Thyroid gland (tissue), 4 donors: ENCODE measurements at regions not wholly inside any gene's neighbourhood (a gene's known extent, or its start where the extent isn't known, plus 50 kb on each side); places are given as distances from the start of the nearest gene placed in this dataset.

Source experiments
- DNase-seq, 2 donors: peaks; one replicate each; pipeline ENCODE4 v3.0.0-alpha.2; 2019
- H3K27ac ChIP-seq, 3 donors: fragments of 200-600 bp; sonication (generic); 1 replicate in 2 of 3; 2 replicates in 1 of 3; pipeline ENCODE4 v1.5.1; 2016 to 2019; ENCODE audit warnings: mild to moderate bottlenecking in 1 of 3, moderate library complexity in 1 of 3
- H3K27me3 ChIP-seq: fragments of 200-600 bp; sonication (generic); one replicate; pipeline ENCODE4 v1.5.1; 2019
- H3K36me3 ChIP-seq, 2 donors: fragments of 200-600 bp; sonication (generic); one replicate each; pipeline ENCODE4 v1.5.1; 2016 to 2019
- H3K4me1 ChIP-seq, 2 donors: fragments of 200-600 bp; sonication (generic); one replicate each; pipeline ENCODE4 v1.5.1; 2017 to 2019
- H3K4me3 ChIP-seq, 3 donors: fragments of 200-600 bp; sonication (generic); replicated peaks in 1 of 3; 1 replicate in 2 of 3; 2 replicates in 1 of 3; pipeline ENCODE4 v1.5.1; 2016; ENCODE audit warnings: mild to moderate bottlenecking in 1 of 3
- H3K9me3 ChIP-seq: fragments of 200-600 bp; sonication (generic); one replicate; pipeline ENCODE4 v1.5.1; 2017
- POLR2A ChIP-seq, 2 donors: fragments of 450-650 bp; IDR thresholded peaks; one replicate each; pipeline ENCODE4 v1.6.1; 2017; ENCODE audit warnings: antibody characterized with exemption in 2 of 2, mild to moderate bottlenecking in 2 of 2, moderate library complexity in 1 of 2
- WGBS, 2 donors: methylation state at CpG; one replicate each; pipeline ENCODE4 v1.1.5; 2017; 5-methylcytosine and 5-hydroxymethylcytosine counted together
- intact Hi-C: fragments of 100-400 bp; cut with DNase I; formaldehyde crosslinking; loops from one replicate; pipeline ENCODE4 v1.15.1; 2023
- TF ChIP-seq, protein P1 (sequence below), 6 experiments: fragments of 200-600 bp in 3 of 6; fragments of 450-650 bp in 3 of 6; sonication (generic) in 3 of 6; IDR thresholded peaks; one replicate each; pipeline ENCODE4 v1.5.1; 2016 to 2019; ENCODE audit warnings: antibody characterized with exemption in 6 of 6, mild to moderate bottlenecking in 2 of 6, inconsistent platforms in 1 of 6, moderate library complexity in 1 of 6

DNA sequence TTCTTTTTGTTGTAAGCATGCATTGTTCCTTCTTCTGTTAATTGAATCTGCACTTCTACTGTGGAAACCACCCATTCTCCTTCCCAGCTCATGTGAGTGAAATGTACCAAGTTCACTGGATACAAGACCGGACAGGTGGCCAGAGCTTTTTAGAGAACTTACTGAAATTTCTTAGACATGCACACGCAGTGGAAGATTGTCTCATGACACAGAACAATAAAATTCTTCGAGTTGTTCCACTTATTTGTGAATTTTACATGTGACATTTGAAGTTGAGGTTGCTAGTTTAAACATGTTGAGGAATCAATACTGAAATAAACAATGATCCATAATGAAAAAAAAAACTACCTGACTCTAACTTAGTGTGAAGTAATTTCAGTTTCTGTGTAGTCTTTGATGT is 568.0 kb downstream of the TECRL start:
- H3K4me1 ChIP-seq: no peaks in the 10 kb centered on the region
- no peak overlapping the region for H3K4me3 ChIP-seq
- intact Hi-C loops: no loop called here
- no peak for DNase-seq
- no peak overlapping the region for H3K27ac ChIP-seq
- 85 to 86% methylated on average over 3 of the region's 3 CpGs for WGBS, 2 donors
- H3K9me3 ChIP-seq: no peaks in the 10 kb centered on the region
- no peaks in the 10 kb centered on the region for H3K27me3 ChIP-seq
- H3K36me3 ChIP-seq: no peaks in the 10 kb centered on the region
- no peak for TF ChIP-seq POLR2A (IDR thresholded peaks at IDR 0.05)
- TF ChIP-seq, protein P1, sequence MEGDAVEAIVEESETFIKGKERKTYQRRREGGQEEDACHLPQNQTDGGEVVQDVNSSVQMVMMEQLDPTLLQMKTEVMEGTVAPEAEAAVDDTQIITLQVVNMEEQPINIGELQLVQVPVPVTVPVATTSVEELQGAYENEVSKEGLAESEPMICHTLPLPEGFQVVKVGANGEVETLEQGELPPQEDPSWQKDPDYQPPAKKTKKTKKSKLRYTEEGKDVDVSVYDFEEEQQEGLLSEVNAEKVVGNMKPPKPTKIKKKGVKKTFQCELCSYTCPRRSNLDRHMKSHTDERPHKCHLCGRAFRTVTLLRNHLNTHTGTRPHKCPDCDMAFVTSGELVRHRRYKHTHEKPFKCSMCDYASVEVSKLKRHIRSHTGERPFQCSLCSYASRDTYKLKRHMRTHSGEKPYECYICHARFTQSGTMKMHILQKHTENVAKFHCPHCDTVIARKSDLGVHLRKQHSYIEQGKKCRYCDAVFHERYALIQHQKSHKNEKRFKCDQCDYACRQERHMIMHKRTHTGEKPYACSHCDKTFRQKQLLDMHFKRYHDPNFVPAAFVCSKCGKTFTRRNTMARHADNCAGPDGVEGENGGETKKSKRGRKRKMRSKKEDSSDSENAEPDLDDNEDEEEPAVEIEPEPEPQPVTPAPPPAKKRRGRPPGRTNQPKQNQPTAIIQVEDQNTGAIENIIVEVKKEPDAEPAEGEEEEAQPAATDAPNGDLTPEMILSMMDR (IDR thresholded peaks at IDR 0.05): no peak

DNA sequence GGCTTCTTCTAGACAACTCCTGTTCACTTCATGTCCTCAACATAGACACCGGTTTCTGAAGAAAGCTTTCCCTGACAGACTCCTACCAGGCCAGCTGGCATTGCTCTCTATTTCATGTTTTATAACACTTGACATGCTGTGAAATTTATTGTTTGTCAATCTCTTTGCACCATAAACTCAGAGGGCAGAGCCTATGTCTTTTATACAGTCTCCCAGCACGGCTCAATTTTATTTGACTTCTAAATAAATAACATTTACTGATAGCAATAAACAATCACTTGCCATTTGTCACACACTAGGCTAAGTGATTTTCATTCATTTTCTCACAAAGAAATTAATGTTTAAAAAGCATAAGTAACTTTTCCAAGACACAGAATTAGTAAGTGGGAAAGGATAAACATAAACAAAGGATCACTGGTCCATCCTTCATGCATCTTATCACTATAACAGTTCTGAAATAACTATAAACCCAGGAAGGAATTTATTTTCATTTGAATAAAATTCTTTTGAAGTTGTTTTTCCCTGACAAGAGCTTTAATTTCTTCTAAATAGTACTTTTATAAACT is 577.6 kb downstream of the TECRL start:
- Histone ChIP-seq H3K27me3 (no peaks in the 10 kb centered on the region), H3K9me3 (no peaks in the 10 kb centered on the region), H3K4me1 (no peaks in the 10 kb centered on the region), H3K27ac (no peak overlapping the region), H3K4me3 (no peak overlapping the region), H3K36me3 (no peaks in the 10 kb centered on the region)
- WGBS, 2 donors: 82 to 86% methylated on average over 2 of the region's 2 CpGs
- intact Hi-C loops: no loop called here
- DNase-seq: no peak
- TF ChIP-seq POLR2A (IDR thresholded peaks at IDR 0.05): no peak
- TF ChIP-seq, protein P1 (IDR thresholded peaks at IDR 0.05): no peak

DNA sequence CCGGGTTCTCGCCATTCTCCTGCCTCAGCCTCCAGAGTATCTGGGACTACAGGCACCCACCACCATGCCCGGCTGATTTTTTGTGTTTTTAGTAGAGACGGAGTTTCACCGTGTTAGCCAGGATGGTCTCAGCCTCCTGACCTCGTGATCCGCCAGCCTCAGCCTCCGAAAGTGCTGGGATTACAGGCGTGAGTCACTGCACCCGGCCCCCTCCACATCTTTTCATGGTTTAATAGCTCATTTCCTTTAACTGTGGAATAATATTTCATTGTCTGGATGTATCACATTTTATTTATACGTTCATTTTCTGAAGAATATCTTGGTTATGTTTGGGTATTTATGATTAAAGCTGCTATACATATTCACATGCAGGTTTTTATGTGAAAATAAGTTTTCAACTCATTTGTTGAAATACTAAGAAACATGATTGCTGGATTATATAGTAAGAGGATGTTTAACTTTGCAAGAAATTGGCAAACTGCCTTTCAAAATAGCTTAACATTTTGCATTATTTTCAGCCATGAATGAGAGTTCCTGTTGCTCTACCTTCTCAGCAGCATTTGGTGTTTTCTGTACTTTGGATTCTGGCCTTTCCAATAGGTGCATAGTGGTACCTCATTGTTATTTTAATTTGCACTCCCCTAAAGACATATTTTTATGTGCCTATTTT is 591.9 kb downstream of the TECRL start:
- no peak overlapping the region for H3K4me3 ChIP-seq
- no peaks in the 10 kb centered on the region for H3K27me3 ChIP-seq
- no peak for DNase-seq
- H3K4me1 ChIP-seq: no peaks in the 10 kb centered on the region
- no peak for TF ChIP-seq POLR2A (IDR thresholded peaks at IDR 0.05)
- TF ChIP-seq, protein P1 (IDR thresholded peaks at IDR 0.05): no peak
- 88 to 89% methylated on average over 11 of the region's 11 CpGs for WGBS, 2 donors
- H3K36me3 ChIP-seq: no peaks in the 10 kb centered on the region
- intact Hi-C loops: no loop called here
- no peaks in the 10 kb centered on the region for H3K9me3 ChIP-seq
- H3K27ac ChIP-seq: no peak overlapping the region

DNA sequence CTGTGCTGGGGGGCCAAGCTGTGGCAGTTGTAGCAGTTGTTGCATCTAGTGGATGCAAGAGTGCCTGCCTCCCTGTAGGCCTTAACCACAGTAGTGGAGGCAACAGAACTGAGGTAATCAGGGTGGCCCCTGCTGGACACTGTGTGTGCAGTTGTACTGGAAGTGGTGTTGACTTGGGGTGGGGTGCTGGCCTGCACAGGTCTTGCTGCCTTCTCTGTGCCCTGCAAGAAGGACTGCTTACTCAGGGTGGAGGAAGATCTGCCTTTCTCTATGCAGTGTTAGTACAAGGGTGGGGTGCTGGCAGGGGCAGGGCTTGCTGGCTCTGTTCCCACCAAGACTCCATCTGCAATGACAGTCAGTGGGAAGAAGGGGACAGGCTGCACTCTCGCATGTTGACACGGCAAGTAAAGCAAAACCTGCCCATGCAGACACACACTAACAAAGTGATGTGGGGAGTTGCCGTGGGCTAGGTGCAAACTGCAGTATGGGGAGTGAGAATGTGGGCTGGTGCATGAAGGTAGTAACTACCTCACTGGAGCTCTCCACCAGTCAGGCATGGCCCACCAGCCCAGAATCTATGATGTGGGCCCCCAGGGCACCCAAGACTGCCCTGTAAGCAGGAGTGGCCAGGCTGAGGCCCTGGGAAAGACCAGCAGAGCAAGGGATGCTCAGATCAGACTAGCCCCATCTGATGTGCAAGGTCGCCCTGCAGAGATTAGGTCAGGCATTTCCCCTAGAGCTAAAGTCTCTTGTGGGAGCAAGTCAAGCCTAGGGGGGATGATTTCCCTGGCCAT is 594.9 kb downstream of the TECRL start:
- no peaks in the 10 kb centered on the region for H3K36me3 ChIP-seq
- no peaks in the 10 kb centered on the region for H3K9me3 ChIP-seq
- H3K27ac ChIP-seq: no peak overlapping the region
- TF ChIP-seq, protein P1 (IDR thresholded peaks at IDR 0.05): no peak
- TF ChIP-seq POLR2A (IDR thresholded peaks at IDR 0.05): no peak
- H3K4me3 ChIP-seq: no peak overlapping the region
- no peaks in the 10 kb centered on the region for H3K27me3 ChIP-seq
- 95 to 100% methylated on average over 4 of the region's 4 CpGs for WGBS, 2 donors
- DNase-seq: no peak
- H3K4me1 ChIP-seq: no peaks in the 10 kb centered on the region
- intact Hi-C loops: no loop called here

DNA sequence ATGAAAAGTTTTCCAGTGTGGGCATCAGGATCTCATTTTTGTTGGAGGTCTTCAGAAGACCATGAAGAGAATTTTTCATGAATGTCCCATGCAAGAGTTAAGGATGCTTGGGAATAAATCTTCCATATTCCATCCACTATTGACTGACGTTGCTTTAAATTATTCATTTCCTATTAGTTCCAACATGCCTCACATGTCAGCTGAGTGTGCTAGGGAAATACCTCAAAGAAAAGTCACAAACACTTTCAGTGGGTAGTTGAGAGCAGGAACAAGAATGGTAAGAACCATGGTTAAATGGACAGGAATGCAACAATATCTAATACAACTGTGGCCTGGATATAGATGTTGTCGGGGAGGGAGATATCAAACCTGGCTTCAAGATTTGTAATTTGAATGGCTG is 610.1 kb downstream of the TECRL start:
- DNase-seq: no peak
- H3K27ac ChIP-seq: no peak overlapping the region
- 64 to 91% methylated on average over 2 of the region's 2 CpGs for WGBS, 2 donors
- no peaks in the 10 kb centered on the region for H3K9me3 ChIP-seq
- no peaks in the 10 kb centered on the region for H3K4me1 ChIP-seq
- intact Hi-C loops: no loop called here
- H3K4me3 ChIP-seq: no peak overlapping the region
- TF ChIP-seq, protein P1 (IDR thresholded peaks at IDR 0.05): no peak
- no peak for TF ChIP-seq POLR2A (IDR thresholded peaks at IDR 0.05)
- H3K36me3 ChIP-seq: no peaks in the 10 kb centered on the region
- no peaks in the 10 kb centered on the region for H3K27me3 ChIP-seq
